Retina (tissue), 1 donor: ENCODE measurements at regions not wholly inside any gene's neighbourhood (a gene's known extent, or its start where the extent isn't known, plus 50 kb on each side); places are given as distances from the start of the nearest gene placed in this dataset.
"Not testable (repeated sequence)": the region's sequence is repeated elsewhere in the genome, so short reads cannot be mapped to it uniquely, and the experiment has no call there.

Source experiments
- DNase-seq: peaks from one replicate; pipeline ENCODE4 v3.0.0-alpha.2; 2016

DNA sequence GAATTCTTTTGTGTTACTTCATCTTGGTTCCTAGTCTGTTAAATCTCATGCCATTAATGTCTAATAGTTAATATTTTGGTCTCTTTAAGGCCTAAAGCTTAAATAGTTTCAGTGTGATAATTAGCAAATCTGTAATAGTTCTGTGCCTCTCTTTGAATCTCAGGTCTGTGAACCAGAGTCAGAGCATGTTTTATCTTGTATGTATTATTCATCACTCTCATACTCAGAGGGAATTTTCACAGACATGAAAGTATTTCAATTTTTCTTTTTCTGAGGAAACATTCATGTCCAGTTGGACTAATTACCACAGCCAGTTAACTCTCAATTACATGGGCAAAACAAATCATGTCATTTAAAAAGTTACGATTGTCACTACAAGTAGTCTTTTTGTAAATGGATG, 931.9 kb upstream of the SLC39A10 start:
- DNase-seq = no peak

DNA sequence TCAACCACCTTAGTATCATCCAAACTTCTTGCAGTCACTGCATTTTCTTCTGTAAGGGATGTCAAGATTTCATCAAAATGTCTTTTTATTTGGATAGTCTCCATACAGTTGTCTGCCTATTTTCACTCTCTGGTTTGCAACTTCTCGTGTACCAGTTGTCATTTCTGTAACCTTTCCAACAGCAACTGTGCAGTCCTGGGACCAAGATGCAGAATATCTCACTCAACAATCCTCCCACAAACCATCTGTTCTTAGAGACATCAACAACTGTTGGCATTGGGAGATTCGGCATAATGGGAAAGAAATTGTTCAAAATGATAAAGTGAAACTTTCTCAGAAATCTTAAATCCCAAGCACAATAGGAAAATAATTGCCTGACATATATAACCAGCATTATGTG, 933.6 kb upstream of the SLC39A10 start:
- no peak for DNase-seq

DNA sequence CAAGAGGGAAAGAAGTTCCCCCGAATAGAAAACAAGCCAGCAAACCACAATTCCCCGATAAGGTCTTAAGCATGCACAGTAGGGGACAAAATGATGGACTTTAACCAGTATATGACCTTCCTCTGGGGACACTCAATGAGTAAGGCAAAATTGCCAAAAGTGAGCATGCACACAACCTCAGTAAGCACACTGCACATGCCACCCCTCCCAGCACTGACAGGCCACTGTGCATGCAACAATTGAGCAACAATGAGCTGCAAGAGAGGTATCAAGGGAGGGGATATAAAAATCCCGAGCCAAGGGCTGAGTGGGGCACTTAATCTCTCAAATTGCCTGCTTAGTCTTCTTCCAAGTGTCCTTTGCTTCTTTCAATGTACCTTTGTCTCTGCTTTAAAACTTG, 935.8 kb upstream of the SLC39A10 start:
- no peak for DNase-seq

DNA sequence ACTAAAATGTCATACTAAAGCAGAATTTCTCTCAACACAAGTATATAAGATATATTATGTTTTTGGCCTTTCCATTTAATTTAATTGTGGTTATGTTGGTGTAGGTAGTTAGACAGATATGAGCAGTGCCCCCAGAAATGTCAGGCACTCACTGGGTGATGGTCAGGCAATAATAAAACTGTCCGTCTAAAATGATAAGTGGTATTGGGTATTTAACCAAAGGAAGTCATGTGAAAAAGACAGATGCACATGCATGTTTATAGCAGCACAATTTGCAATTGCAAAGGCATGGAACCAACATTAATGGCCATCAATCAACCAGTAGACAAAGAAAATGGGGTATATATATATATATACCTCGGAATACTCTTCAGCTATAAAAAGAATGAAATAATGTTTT, 936.6 kb upstream of the SLC39A10 start:
- DNase-seq = no peak

DNA sequence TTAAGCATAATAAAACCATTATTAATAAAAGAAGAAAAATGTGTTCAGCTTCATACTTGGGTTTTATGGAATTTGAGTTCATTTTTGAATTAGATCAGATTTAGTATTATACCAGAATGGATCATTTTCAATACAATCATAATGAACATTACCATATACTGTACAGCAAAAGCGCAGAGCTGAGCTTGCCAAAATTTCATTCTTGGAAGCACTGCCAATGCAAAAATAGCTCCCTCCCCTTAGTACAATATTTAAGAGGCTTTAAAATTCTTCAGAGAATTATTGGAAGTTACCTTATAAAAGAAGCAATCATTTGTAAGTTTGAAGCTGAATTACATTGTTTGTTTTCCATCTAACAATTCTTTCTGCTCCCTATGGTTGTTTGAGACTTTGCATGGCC, 938.1 kb upstream of the SLC39A10 start:
- DNase-seq = no peak

DNA sequence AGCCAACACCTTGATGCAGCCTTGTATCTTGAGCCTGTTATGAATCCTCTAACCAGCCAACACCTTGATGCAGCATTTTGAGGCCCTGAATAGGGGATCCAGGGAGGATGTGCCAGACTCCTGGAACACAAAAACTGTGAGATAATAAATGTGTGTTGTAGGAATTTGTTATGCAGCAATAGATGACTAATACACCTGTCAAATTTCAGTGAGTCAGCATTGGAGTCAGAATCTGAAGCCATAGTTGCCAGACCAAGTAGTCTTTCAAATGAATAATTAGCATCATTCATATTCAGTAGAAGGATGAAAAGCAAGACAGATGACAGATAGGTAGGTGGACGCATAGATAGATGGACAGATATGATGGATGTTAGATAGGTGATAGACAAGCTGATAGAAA, 942.5 kb upstream of the SLC39A10 start:
- no peak for DNase-seq

DNA sequence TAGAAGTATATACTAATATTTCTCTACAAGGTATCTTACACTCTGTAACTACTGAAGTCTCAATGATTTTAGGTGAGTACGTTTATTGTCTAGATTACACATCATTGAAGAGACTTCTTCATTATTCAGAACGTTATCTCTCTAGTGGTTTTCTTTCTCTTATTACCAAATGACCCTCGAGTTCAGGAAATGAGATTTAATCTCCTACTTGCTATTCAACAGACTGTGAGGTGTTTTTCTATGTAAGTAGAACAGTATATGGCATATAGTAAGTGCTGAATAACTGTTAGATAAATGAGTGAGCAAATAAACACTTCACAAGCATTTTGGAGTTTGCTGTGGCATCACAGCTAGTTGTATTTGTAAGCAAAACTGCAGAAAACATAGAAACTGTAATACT, 947.2 kb upstream of the SLC39A10 start:
- DNase-seq = no peak

DNA sequence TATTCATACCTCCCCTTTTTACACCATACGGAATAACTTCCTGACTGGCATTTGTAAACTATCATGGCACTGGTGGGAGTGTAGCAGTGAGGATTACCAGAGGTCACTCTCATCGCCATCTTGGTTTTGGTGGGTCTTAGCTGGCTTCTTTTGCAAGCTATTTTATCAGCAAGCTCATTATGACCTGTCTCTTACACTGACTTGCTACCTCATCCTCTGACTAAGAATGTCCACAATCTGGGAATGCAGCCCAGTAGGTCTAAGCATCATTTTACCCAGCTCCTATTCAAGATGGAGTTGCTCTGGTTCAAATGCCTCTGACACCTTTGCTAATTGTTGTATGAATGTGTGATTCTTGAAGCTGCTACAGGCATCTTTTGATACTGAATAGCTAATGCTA, 950.8 kb upstream of the SLC39A10 start:
- DNase-seq = no peak

DNA sequence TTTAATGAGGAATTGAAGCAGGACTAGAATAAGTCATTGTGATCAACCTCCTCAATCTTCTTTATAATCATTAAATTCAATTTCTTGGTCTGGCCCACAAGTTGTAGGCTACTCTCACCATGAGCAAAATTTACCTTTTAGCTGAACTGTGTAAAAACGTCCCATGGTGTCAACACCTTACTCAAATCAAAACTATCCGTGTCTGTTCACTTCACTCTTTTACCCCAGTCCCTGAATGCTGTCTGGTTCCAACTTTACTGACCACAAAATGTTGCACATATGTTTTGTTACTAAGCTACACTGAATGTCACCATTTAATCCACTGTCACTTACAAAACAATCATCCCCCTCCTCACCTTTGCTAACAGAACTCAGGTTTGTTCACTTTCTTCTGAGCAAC, 951.6 kb upstream of the SLC39A10 start:
- no peak for DNase-seq

DNA sequence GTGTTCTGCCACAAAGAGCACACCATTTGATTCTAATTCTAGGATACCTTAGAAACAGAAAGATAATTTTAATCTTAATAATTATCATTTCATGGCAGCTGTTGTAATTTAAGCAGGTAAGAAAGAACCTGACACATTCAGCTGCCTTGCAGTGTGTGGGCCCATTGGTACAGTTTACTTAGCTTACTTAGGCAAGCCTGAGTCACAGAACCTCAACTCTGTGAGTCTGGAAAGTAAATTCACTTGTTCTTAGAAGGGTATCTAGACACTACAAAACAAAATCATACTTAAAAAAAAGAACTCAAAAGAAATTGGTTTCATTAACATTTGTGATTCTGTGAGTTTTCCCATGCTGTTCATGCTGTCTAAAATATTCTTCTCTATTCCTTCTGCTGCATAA, 956.3 kb upstream of the SLC39A10 start:
- no peak for DNase-seq

DNA sequence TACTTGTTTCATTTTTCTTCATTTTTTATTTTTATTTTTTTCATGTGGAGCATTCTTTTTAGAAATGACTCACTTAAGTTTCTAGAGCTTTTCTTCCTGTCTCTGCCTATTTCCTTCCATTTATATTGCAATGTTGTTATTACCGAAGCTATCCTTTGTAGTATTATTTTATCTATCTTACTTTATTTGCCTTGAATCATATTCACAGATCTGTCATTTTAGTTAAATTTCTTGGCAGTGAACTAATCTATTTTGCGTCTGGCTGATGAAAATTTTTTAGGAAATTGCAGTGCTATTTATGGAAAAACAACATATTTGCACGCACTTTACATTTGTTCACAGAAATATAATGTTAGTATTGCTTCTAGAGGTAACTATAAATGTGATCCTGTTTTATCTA, 956.9 kb upstream of the SLC39A10 start:
- no peak for DNase-seq

DNA sequence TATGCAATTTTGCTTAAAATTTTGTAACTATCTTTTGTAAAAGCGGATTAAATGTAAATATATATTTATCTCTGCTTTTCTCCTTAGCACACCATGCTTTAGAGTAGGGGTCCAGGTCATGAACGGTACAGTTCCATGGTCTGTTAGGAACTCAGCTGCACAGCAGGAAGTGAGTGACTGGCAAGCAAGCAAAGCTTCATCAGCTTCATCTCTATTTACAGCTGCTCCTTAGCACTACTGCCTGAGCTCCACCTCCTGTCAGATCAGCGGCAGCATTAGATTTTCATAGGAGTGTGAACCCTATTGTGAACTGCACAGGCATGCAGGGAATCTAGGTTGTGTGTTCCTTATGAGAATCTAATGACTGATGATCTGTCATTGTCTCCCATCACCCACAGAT, 959.0 kb upstream of the SLC39A10 start:
- no peak for DNase-seq

DNA sequence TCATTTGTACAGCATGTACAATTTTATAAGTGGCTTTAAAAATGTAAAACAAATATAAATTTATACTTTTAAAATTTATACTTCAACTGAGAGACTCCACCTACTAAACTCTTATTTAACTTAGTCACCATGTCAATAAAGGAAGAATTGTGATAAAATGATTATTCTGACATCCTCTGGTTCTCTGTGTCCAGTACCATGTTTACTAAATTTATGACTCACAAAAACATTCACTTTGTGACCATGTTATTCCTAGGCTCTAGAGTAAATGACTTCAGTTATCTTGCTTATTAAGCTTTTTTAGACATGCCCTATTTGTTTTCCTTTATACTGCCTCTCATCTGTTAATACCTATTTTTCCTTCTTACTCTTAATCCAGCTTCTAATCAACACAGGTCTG, 959.6 kb upstream of the SLC39A10 start:
- DNase-seq = no peak

DNA sequence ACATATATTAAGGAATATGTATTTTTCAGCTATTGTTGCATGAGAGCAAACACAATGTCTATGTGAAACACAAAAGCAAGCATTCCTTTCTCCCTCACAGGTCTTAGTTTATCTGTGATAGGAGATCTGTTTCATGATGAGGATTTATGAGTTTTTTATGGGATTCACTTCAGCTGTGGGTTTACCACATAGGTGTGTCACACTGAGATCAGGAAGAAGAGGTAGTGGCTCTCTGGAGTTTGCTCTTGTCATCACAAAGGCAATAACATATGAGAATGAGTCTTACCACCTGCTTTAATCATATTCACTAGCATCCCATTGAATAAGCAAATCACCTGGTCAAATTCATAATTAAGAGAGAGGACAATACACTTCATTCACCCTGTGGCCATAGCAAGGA, 960.3 kb upstream of the SLC39A10 start:
- DNase-seq = no peak

DNA sequence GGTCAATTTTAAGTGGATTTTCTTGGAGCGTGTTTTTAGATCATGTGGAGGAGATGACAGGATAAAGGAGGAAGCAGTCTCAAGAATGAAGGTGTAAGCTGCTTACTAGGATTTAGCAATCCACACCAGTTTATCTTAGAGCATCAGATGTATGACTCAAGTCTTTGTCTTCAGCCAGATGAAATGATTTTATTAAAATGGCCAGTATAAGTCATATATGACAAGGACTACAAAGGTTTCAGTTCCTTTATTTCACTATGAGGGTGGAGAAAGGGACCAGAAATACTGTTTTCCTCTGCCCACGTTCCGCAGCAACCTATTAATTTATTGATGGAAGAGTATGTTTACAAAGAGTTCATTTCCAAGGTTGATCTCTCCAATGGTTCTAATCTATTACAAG, 970.5 kb upstream of the SLC39A10 start:
- no peak for DNase-seq

DNA sequence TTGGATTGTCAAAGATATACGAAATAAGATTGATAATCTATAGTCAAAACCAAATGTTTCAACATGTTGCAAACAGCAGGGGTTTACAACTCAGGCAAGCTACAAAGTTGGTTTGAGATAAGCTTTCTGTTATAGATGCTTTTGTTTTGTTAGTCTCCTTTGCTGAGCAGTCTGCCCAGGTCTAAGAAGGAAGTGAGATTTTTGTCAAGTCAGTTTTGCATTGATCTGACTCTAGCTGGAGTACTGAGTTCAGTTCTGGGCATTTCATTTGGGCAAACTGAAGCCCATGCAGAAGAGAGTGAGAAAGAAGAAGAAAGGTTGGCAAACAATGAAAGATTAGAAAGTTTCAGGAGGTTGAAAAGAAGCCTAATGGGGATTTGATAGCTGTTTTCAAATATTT, 983.0 kb upstream of the SLC39A10 start:
- DNase-seq = no peak

DNA sequence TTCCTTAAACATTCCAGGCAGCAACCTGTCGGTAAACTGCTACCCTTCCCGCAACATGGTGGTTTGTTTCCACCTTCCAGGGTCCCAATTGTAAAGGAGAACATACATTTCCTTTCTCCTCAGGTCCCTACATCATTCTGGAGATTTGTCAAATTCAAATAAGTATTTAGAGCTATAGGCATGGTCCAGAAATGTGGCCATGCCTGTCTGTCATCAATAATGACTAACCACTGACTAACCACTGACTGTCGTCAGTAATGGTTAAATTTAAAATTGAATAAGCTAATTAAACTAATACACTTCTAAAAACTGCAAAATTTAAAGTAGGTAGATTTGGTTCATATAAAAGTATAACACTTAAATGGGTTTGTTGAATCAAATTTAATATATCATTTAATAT, 984.0 kb upstream of the SLC39A10 start:
- no peak for DNase-seq

DNA sequence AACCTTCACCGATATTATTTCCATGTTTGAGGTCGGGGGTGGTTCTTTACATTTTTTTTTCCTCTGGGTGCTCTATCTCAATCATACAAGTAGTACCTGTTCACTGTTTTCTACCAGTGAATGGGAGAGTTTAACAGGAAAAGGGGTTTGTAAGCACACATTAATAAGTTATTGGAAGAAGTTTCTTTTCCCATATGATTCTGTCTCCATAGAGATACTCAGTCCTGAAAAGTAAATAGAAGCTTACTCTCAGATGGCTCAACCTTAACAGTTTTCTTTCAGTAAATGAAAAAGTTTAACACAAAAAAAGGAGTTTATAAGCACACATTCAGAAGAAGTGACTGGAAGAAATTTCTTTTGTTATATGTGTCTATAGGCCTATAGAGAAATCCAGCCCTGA, 995.6 kb upstream of the SLC39A10 start:
- DNase-seq = no peak

DNA sequence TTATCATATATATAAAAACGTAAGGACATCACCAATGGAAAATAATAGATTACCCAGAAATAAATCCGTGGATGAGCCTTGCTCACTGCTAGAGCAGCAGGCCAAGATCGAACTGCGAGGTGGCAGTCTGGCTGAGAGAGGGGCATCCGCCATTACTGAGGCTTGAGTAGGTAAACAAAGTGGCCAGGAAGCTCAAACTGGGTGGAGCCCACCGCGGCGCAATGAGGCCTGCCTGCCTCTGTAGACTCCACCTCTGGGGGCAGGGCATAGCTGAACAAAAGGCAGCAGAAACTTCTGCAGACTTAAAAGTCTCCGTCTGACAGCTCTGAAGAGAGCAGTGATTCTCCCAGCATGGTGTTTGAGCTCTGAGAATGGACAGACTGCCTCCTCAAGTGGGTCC, 1018.0 kb upstream of the SLC39A10 start:
- not testable (repeated sequence) for DNase-seq

DNA sequence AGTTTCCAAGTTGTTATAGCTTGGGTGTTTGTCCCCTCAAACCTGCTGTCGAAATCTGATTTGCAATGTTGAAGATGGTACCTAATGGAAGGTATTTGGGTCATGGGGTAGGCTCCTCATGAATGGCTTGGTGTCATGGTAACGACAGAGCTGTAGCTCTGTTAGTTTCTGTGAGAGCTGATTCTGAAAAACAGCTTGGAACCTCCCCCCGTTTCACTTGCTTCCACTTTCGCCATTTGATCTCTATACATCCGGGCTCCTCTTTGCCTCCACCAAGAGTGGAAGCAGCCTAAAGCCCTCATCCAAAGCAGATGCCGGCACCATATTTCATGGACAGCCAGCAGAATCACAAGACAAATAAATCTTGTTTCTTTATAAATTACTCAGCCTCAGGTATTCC, 1035.1 kb upstream of the SLC39A10 start:
- no peak for DNase-seq

DNA sequence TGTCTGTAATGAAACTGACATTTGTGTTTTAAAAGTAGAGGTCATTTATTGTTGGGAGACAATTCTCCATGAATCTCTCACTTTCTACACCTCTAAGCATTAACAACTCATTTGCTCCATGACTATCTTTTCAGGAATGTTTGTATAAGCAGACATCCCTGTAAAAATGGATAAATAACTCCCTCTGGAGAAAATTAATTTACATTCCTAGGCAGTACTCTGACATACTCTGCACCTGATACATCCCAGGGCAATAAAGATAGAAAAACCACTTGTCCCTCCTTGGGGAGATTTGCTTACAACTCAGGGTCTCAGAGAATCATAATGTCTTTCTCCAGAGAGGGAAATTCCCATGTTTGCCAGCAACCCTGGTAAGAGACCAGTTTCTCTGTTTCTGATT, 1037.7 kb upstream of the SLC39A10 start:
- DNase-seq = no peak

DNA sequence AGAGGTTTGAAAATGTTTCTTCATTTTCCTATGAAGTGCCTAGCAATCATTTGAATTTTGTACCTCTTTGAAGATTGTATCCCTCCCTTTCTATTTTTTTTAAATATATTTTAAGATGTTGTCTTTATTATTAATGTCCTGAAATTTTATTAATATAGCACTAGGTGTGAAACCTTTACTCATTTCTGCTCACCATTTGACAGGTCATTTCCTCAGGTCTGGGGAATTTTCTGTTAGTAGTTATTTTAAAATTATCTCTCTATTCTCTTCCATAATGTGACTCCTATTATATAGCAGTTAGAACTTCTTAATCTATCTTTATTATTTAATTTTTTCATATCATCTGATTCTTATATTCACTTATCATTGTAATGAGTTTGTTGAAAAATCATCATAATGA, 1038.6 kb upstream of the SLC39A10 start:
- DNase-seq = no peak

DNA sequence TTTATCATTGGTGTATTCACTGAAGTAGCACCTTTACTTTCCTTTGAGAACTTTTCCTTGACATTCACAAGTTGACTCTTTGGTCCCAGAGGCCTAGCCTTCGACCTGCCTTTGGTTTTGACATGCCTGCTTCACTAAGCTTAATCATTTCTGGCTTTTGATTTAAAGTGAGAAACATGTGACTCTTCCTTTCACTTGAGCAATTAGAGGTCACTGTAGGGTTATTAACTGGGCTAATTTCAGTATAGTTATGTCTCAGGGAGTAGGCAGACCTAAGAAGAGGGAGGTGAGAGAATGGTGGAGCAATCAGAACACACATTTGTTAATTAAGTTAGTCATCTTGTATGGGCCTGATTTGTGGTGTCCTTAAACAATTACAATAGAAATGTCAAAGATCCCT, 1040.7 kb upstream of the SLC39A10 start:
- DNase-seq = peak; percentile 6

DNA sequence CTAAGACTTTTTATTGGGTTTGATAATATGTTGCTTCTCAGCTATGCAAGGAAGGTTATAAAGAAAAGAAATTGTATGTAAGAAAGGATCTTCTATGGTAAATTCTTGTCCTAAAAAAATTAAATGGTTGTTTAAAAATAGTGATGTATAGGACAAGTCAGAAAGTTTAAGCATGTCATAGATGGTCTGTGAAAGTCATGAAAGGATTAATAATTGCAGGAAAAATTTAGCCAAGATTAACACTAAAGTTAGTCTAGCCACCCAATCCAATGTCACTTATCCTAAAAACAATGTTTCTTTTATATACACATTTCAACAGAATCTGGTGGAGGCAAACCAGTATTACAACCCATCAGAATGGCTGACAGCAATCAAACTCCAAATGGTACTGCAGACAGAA, 1046.7 kb upstream of the SLC39A10 start:
- DNase-seq = no peak

DNA sequence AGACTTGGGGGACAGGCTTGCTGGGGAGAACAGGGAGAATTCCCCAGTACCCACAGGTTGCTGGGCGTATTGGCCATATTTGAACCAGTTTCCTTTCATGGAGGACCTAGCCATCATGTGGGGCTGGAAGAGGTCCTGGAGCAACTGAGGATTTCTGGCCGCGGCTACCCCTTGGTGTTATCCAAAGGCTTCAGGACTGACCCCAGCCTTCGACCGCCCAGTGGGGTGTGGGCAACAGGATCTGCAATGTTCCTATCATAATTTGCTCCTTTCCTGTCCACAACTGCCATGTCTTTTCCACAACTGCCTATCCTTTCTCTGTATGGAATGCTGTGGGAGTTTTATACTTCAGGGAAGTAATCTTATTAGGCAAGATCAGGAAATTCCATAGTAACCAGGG, 1053.6 kb upstream of the SLC39A10 start:
- DNase-seq = no peak

DNA sequence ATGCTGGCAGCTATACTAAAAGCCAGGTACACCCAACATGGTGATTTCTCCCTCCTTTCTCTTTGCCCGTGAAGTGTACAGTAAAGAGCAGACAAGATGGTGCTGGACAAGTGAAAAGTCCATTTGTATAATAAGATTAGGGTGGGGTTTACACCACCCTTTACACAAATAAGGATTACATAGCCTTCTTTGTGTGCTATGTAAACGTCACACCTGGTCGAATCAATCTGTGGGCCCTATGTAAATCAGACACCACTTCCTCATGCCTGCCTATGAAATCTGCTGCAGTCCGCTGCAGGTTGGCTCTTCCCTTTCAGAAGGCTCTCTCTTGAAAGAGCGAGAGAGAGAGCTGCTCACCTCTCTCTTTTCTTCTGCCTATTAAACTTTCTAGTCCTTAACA, 1054.3 kb upstream of the SLC39A10 start:
- no peak for DNase-seq
